ENCODE measurements at regions not wholly inside any gene's neighbourhood (a gene's known extent, or its start where the extent isn't known, plus 50 kb on each side); places are given as distances from the start of the nearest gene placed in this dataset.

DNA sequence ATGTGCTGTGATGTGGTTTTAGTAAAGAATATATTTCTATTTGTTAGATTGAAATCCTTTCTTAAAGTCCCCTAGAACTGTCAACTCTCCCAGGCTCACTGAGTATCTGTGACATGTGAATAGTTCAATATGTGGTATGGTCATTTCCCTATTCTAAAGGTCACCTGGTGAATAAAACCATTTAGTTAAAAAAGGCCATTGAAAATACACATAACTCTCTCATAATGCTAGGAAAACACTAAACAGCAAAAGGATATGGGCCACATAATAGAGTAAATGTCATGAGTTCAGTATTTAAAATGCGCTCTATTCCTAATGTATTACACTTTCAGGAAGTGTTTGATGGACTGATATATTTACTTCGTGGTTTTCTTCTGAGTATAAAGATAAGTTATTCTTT, 420.9 kb upstream of the JAG1 start:
- TF ChIP-seq, protein P1, sequence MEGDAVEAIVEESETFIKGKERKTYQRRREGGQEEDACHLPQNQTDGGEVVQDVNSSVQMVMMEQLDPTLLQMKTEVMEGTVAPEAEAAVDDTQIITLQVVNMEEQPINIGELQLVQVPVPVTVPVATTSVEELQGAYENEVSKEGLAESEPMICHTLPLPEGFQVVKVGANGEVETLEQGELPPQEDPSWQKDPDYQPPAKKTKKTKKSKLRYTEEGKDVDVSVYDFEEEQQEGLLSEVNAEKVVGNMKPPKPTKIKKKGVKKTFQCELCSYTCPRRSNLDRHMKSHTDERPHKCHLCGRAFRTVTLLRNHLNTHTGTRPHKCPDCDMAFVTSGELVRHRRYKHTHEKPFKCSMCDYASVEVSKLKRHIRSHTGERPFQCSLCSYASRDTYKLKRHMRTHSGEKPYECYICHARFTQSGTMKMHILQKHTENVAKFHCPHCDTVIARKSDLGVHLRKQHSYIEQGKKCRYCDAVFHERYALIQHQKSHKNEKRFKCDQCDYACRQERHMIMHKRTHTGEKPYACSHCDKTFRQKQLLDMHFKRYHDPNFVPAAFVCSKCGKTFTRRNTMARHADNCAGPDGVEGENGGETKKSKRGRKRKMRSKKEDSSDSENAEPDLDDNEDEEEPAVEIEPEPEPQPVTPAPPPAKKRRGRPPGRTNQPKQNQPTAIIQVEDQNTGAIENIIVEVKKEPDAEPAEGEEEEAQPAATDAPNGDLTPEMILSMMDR (IDR thresholded peaks at IDR 0.05), result no peak
- TF ChIP-seq EZH2phosphoT487 (IDR thresholded peaks at IDR 0.05), result no peak
- TF ChIP-seq EZH2 (IDR thresholded peaks at IDR 0.05), result no peak
